ENCODE measurements at regions not wholly inside any gene's neighbourhood (a gene's known extent, or its start where the extent isn't known, plus 50 kb on each side); places are given as distances from the start of the nearest gene placed in this dataset.

DNA sequence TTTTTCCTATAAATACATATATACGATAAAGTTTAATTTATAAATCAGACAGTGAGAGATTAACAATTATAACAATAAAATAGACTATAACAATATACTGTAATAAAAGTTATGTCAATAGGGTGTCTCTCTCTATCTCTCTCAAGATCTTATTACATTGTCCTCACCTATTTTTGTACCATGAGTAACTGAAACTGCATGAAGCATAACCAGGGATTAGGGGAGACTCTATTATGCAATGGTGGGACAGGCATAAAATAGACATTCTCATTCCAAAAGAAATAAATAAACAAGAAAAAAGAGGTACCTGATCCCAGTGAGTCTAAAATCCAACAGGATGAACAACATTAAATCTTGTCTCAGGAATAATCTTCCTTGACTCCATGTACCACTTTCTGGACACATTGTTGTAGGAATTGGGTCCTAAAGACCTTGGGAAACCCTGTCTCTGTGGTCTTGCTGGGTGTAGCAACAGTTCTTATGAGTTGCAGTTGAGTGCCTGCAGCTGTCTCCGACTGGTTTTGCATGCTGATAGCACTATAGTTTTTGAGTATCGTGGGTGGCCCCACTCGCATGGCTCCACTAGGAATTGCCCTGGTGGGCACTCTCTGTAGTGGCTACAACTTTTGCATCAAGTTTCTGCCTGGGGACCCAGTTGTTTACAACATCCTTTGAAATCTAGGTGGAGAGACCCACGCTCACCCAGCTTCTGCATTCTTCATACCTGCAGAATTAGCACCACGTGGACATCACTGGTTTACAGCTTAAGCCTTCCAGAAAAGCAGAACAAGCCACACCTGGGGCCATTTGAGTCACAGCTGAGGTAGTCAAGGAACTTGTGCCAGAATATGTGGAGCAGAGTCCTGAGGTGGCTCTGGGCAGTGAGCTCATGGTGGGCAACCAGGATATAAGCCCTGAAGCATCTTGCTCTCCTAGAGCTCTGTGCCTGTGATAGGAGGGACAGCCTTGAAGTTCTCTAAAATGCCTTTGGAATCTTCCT lies 204.7 kb downstream of the KITLG start:
- intact Hi-C loops (cut with micrococcal nuclease; ENCODE audit: unreplicated experiment), result no loop called here
- no peaks in the 10 kb centered on the region for H3K9me3 ChIP-seq (ENCODE audit: low read depth, low read length, poor library complexity, severe bottlenecking)
- no TSS peak for BruUV-seq (replicated peaks)
- TF ChIP-seq, protein P1, sequence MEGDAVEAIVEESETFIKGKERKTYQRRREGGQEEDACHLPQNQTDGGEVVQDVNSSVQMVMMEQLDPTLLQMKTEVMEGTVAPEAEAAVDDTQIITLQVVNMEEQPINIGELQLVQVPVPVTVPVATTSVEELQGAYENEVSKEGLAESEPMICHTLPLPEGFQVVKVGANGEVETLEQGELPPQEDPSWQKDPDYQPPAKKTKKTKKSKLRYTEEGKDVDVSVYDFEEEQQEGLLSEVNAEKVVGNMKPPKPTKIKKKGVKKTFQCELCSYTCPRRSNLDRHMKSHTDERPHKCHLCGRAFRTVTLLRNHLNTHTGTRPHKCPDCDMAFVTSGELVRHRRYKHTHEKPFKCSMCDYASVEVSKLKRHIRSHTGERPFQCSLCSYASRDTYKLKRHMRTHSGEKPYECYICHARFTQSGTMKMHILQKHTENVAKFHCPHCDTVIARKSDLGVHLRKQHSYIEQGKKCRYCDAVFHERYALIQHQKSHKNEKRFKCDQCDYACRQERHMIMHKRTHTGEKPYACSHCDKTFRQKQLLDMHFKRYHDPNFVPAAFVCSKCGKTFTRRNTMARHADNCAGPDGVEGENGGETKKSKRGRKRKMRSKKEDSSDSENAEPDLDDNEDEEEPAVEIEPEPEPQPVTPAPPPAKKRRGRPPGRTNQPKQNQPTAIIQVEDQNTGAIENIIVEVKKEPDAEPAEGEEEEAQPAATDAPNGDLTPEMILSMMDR (conservative IDR thresholded peaks at IDR 0.05; ENCODE audit: low read depth, low read length), result no peak
- TF ChIP-seq EZH2 (IDR thresholded peaks at IDR 0.05; ENCODE audit: borderline replicate concordance, low read depth, low read length, poor library complexity, severe bottlenecking), result no peak
- H3K36me3 ChIP-seq (ENCODE audit: insufficient read depth, low read length, poor library complexity, severe bottlenecking), result no peaks in the 10 kb centered on the region
- H3K4me1 ChIP-seq (ENCODE audit: insufficient read depth, low read length, poor library complexity, severe bottlenecking), result no peaks in the 10 kb centered on the region
- ChIA-PET POLR2A (ENCODE audit: low non-redundant PET) (no interaction called here), CTCF (no interaction called here)
- no peak overlapping the region for H3K4me3 ChIP-seq (ENCODE audit: low read depth, low read length, poor library complexity, severe bottlenecking)
- no peak for DNase-seq (ENCODE audit: low spot score)
- no peak overlapping the region for H3K27ac ChIP-seq (ENCODE audit: low read depth, low read length, poor library complexity, severe bottlenecking)
- no peaks in the 10 kb centered on the region for H3K27me3 ChIP-seq (replicated peaks; ENCODE audit: insufficient read depth, low read depth, low read length, poor library complexity)

DNA sequence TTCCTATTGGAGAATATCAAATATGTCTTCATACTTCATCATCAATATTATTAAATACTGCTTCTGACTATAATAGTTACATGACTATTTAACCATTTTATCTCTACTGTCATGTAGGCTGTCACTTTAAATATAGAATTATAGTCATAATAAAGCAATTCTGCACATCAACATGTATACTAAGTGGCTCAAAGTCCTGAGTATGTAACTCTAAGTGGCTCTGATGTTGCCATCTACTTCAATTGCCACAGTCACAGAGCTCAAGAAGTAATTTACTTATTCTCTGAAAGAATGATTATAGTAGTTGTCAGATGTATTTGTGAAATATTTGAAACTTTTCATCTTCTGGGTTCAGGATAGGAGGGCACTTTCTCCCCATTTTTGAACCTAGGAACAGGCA lies 202.3 kb downstream of the KITLG start:
- Histone ChIP-seq H3K27ac (ENCODE audit: low read depth, low read length, poor library complexity, severe bottlenecking) (no peak overlapping the region), H3K27me3 (replicated peaks; ENCODE audit: insufficient read depth, low read depth, low read length, poor library complexity) (no peaks in the 10 kb centered on the region), H3K9me3 (ENCODE audit: low read depth, low read length, poor library complexity, severe bottlenecking) (no peaks in the 10 kb centered on the region), H3K4me1 (ENCODE audit: insufficient read depth, low read length, poor library complexity, severe bottlenecking) (no peaks in the 10 kb centered on the region), H3K36me3 (ENCODE audit: insufficient read depth, low read length, poor library complexity, severe bottlenecking) (no peaks in the 10 kb centered on the region), H3K4me3 (ENCODE audit: low read depth, low read length, poor library complexity, severe bottlenecking) (no peak overlapping the region)
- ChIA-PET CTCF (no interaction called here), POLR2A (ENCODE audit: low non-redundant PET) (no interaction called here)
- DNase-seq (ENCODE audit: low spot score), result no peak
- intact Hi-C loops (cut with micrococcal nuclease; ENCODE audit: unreplicated experiment), result no loop called here
- no TSS peak for BruUV-seq (replicated peaks)
- TF ChIP-seq, protein P1 (conservative IDR thresholded peaks at IDR 0.05; ENCODE audit: low read depth, low read length), result no peak
- no peak for TF ChIP-seq EZH2 (IDR thresholded peaks at IDR 0.05; ENCODE audit: borderline replicate concordance, low read depth, low read length, poor library complexity, severe bottlenecking)

DNA sequence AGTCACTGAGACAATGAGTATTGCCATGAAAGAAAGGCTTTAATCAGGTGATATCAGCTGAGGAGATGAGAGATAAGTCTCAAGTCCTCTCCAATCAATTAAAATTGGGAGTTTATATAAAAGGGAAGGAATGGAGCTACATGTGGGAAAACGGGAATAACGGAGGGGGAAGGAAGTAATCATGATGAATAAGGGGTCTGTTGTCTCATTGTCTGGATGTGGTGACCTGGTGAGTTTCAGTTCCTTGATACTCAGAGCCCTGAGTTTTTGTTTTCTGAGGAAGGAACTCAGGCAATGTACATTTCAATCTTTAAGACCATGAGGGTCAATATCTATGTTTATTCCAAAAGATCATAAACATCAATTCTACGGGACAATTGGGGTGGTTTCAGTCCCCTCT lies 198.8 kb downstream of the KITLG start:
- H3K27ac ChIP-seq (ENCODE audit: low read depth, low read length, poor library complexity, severe bottlenecking), result no peak overlapping the region
- no peaks in the 10 kb centered on the region for H3K4me1 ChIP-seq (ENCODE audit: insufficient read depth, low read length, poor library complexity, severe bottlenecking)
- ChIA-PET CTCF (no interaction called here), POLR2A (ENCODE audit: low non-redundant PET) (no interaction called here)
- TF ChIP-seq EZH2 (IDR thresholded peaks at IDR 0.05; ENCODE audit: borderline replicate concordance, low read depth, low read length, poor library complexity, severe bottlenecking), result no peak
- TF ChIP-seq, protein P1 (conservative IDR thresholded peaks at IDR 0.05; ENCODE audit: low read depth, low read length), result no peak
- BruUV-seq (replicated peaks), result no TSS peak
- H3K27me3 ChIP-seq (replicated peaks; ENCODE audit: insufficient read depth, low read depth, low read length, poor library complexity), result no peaks in the 10 kb centered on the region
- no peak for DNase-seq (ENCODE audit: low spot score)
- H3K9me3 ChIP-seq (ENCODE audit: low read depth, low read length, poor library complexity, severe bottlenecking), result no peaks in the 10 kb centered on the region
- H3K36me3 ChIP-seq (ENCODE audit: insufficient read depth, low read length, poor library complexity, severe bottlenecking), result no peaks in the 10 kb centered on the region
- intact Hi-C loops (cut with micrococcal nuclease; ENCODE audit: unreplicated experiment), result no loop called here
- no peak overlapping the region for H3K4me3 ChIP-seq (ENCODE audit: low read depth, low read length, poor library complexity, severe bottlenecking)

Data from A673 (cell line).